ENCODE measurements at regions not wholly inside any gene's neighbourhood (a gene's known extent, or its start where the extent isn't known, plus 50 kb on each side); places are given as distances from the start of the nearest gene placed in this dataset.

DNA sequence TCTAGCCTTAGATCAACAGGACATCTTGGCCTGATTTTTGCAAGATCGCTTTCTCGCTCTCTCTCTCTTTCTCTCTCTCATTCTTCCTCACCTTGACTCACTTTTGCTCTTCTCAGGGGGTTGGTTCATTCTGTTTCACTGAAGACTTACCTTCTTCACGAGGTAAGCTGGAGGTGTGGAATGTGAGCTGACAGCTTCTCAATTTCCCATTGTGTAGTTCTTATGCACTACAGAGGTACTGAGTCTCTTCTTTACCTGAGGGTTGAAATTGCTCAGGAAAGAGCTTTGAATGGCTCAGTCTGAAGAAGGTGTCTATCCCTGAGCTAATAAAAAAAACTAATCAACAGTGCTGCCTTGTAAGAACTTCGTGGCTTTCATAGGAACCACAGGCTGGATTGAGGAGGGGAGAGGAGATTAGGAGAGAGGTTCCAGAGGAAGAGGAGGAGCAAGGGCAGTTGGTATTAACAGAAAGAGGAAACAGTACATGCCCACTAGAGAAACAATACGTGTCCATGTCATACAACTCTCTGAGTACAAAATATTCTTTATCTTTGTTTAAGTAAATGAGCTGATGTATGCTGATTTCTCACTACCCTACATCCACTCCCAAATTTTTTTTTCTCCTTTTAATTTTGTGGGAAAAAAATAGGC is 192.2 kb downstream of the TMEM167A start:
- WGBS (ENCODE audit: extremely low coverage, insufficient coverage, insufficient read length) = no CpG with 5 or more reads among the region's 5 CpGs

DNA sequence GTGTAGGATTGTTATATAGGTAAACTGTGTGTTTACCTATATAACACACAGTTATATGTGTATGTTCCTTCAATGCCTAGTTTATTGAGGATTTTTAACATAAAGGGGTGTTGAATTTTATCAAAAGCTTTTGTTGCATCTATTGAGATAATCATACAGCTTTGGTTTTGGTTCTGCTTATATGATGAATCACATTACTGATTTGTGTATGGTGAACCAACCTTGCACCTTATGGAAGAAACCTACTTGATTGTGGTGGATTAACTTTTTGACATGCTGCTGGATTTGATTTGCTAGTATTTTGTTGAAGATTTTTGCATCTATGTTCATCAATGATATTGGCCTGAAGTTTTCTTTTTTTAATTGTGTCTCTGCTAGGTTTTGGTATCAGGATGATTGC is 194.9 kb downstream of the TMEM167A start:
- H3K79me1 ChIP-seq (ENCODE audit: low read length) = no peaks in the 10 kb centered on the region
- no peak overlapping the region for H4K91ac ChIP-seq (ENCODE audit: low read depth, low read length)
- no peaks in the 10 kb centered on the region for H3K4me1 ChIP-seq (ENCODE audit: control insufficient read depth in 1 of 2, insufficient read depth in 2 of 2, low read length in 2 of 2)
- peaks cover 4% of the 10 kb centered on the region for H3K9me3 ChIP-seq (ENCODE audit: insufficient read depth, low read depth, low read length)
- no peak overlapping the region for H3K23ac ChIP-seq (ENCODE audit: low read length)
- no peaks in the 10 kb centered on the region for H3K27me3 ChIP-seq (ENCODE audit: insufficient read depth, low read length)
- H2AFZ ChIP-seq (ENCODE audit: insufficient read depth, low read length, poor library complexity) = no peak overlapping the region
- no peak overlapping the region for H2BK5ac ChIP-seq (ENCODE audit: low read depth, low read length, poor library complexity)
- no peaks in the 10 kb centered on the region for H3K36me3 ChIP-seq (ENCODE audit: control insufficient read depth in 1 of 2, insufficient read depth in 2 of 2, low read length in 2 of 2)
- no peaks in the 10 kb centered on the region for H3K79me2 ChIP-seq (ENCODE audit: control insufficient read depth, insufficient read depth, low read length, poor library complexity)
- no peak overlapping the region for H2AK5ac ChIP-seq (ENCODE audit: low read length)
- H3K4ac ChIP-seq (ENCODE audit: low read depth, low read length) = no peak overlapping the region
- H3K14ac ChIP-seq (ENCODE audit: low read length) = no peak overlapping the region
- H4K12ac ChIP-seq (ENCODE audit: low read depth, low read length) = no peak overlapping the region
- H4K8ac ChIP-seq (ENCODE audit: low read depth, low read length) = no peak overlapping the region
- no peak overlapping the region for H3K27ac ChIP-seq (ENCODE audit: low read depth, low read length)
- H2BK12ac ChIP-seq (ENCODE audit: low read length) = no peak overlapping the region
- H2BK120ac ChIP-seq (ENCODE audit: insufficient read depth, low read length, poor library complexity) = no peak overlapping the region
- no peak for DNase-seq
- H3K4me2 ChIP-seq (ENCODE audit: low read length) = no peak overlapping the region
- H3K18ac ChIP-seq (ENCODE audit: low read length) = no peak overlapping the region
- H3K9ac ChIP-seq (ENCODE audit: low read length) = no peak overlapping the region
- H3K4me3 ChIP-seq (ENCODE audit: low read depth, low read length) = no peak overlapping the region

More for the DNA sequence above, 192.2 kb downstream of the TMEM167A start:
- Histone ChIP-seq H2AFZ (ENCODE audit: insufficient read depth, low read length, poor library complexity) (no peak overlapping the region), H3K9ac (ENCODE audit: low read length) (no peak overlapping the region), H2BK5ac (ENCODE audit: low read depth, low read length, poor library complexity) (no peak overlapping the region), H3K4ac (ENCODE audit: low read depth, low read length) (no peak overlapping the region), H4K12ac (ENCODE audit: low read depth, low read length) (no peak overlapping the region), H3K79me1 (ENCODE audit: low read length) (no peaks in the 10 kb centered on the region), H3K18ac (ENCODE audit: low read length) (no peak overlapping the region), H3K4me3 (ENCODE audit: low read depth, low read length) (no peak overlapping the region), H3K14ac (ENCODE audit: low read length) (no peak overlapping the region), H3K4me1 (ENCODE audit: control insufficient read depth in 1 of 2, insufficient read depth in 2 of 2, low read length in 2 of 2) (no peaks in the 10 kb centered on the region), H3K27me3 (ENCODE audit: insufficient read depth, low read length) (no peaks in the 10 kb centered on the region), H3K27ac (ENCODE audit: low read depth, low read length) (no peak overlapping the region), H2AK5ac (ENCODE audit: low read length) (no peak overlapping the region), H3K36me3 (ENCODE audit: control insufficient read depth in 1 of 2, insufficient read depth in 2 of 2, low read length in 2 of 2) (no peaks in the 10 kb centered on the region), H3K23ac (ENCODE audit: low read length) (no peak overlapping the region), H3K9me3 (ENCODE audit: insufficient read depth, low read depth, low read length) (peaks cover 4% of the 10 kb centered on the region), H4K91ac (ENCODE audit: low read depth, low read length) (no peak overlapping the region), H2BK120ac (ENCODE audit: insufficient read depth, low read length, poor library complexity) (no peak overlapping the region), H2BK12ac (ENCODE audit: low read length) (no peak overlapping the region), H4K8ac (ENCODE audit: low read depth, low read length) (no peak overlapping the region), H3K4me2 (ENCODE audit: low read length) (no peak overlapping the region), H3K79me2 (ENCODE audit: control insufficient read depth, insufficient read depth, low read length, poor library complexity) (no peaks in the 10 kb centered on the region)
- DNase-seq = no peak

DNA sequence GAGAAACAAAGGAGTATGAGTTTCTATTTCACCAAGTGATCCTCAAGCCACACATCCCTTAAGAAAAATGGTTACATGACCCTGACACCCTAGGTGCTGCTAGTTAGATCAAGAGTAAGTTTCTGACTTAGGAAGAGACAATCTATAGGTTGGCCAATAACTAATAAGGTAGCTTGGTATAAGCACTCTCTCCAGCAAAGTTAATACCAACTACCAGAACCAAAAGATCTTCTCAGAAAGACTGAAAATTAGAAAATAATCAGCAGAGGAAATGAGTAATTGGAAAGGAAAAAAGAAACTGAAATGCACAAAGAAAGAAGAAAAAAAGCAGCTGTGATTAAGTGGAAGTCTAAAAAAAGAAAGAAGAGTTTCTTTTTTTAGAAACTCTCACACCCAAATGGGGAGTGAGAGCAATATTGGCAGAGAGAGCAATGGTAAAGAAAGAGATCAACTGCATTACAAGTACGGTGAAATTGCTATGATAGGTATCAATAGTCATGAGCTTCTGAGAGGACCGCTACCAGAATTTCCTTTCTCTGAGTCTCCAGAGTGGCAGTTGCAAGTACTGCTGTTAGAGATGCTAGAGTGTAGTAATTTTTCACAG is 195.5 kb downstream of the TMEM167A start:
- Histone ChIP-seq H3K9ac (ENCODE audit: low read length) (no peak overlapping the region), H4K91ac (ENCODE audit: low read depth, low read length) (no peak overlapping the region), H4K12ac (ENCODE audit: low read depth, low read length) (no peak overlapping the region), H3K4me2 (ENCODE audit: low read length) (no peak overlapping the region), H3K79me1 (ENCODE audit: low read length) (no peaks in the 10 kb centered on the region), H3K18ac (ENCODE audit: low read length) (no peak overlapping the region), H2BK5ac (ENCODE audit: low read depth, low read length, poor library complexity) (no peak overlapping the region), H3K9me3 (ENCODE audit: insufficient read depth, low read depth, low read length) (peaks cover 4% of the 10 kb centered on the region), H3K79me2 (ENCODE audit: control insufficient read depth, insufficient read depth, low read length, poor library complexity) (no peaks in the 10 kb centered on the region), H3K4me1 (ENCODE audit: control insufficient read depth in 1 of 2, insufficient read depth in 2 of 2, low read length in 2 of 2) (no peaks in the 10 kb centered on the region), H3K36me3 (ENCODE audit: control insufficient read depth in 1 of 2, insufficient read depth in 2 of 2, low read length in 2 of 2) (no peaks in the 10 kb centered on the region), H2AFZ (ENCODE audit: insufficient read depth, low read length, poor library complexity) (no peak overlapping the region), H2BK120ac (ENCODE audit: insufficient read depth, low read length, poor library complexity) (no peak overlapping the region), H3K27me3 (ENCODE audit: insufficient read depth, low read length) (no peaks in the 10 kb centered on the region), H3K14ac (ENCODE audit: low read length) (no peak overlapping the region), H4K8ac (ENCODE audit: low read depth, low read length) (no peak overlapping the region), H3K4ac (ENCODE audit: low read depth, low read length) (no peak overlapping the region), H3K23ac (ENCODE audit: low read length) (no peak overlapping the region), H2AK5ac (ENCODE audit: low read length) (no peak overlapping the region), H3K27ac (ENCODE audit: low read depth, low read length) (no peak overlapping the region), H2BK12ac (ENCODE audit: low read length) (no peak overlapping the region), H3K4me3 (ENCODE audit: low read depth, low read length) (no peak overlapping the region)
- no peak for DNase-seq
- WGBS (ENCODE audit: extremely low coverage, insufficient coverage, insufficient read length) = no CpG with 5 or more reads among the region's 2 CpGs

DNA sequence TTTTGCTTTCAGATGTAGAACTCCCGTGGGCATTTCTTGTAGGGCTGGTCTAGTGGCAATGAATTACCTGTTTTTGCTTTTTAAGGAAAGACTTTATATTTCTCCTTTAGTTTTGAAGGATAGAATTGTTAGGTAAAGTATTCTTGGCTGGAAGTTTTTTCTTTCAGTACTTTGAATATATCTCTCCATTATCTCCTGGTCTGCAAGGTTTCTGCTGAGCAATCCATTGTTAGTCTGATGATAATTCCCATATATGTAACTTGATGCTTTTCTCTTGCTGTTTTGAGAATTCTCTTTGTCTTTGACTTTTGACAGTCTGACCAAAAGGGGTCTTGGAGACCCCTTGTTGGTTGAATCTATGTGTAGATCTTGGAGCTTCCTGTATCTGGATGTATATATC is 198.1 kb downstream of the TMEM167A start:
- Histone ChIP-seq H2BK12ac (ENCODE audit: low read length) (no peak overlapping the region), H2BK5ac (ENCODE audit: low read depth, low read length, poor library complexity) (no peak overlapping the region), H3K9ac (ENCODE audit: low read length) (no peak overlapping the region), H3K27me3 (ENCODE audit: insufficient read depth, low read length) (no peaks in the 10 kb centered on the region), H3K27ac (ENCODE audit: low read depth, low read length) (no peak overlapping the region), H4K91ac (ENCODE audit: low read depth, low read length) (no peak overlapping the region), H2BK120ac (ENCODE audit: insufficient read depth, low read length, poor library complexity) (no peak overlapping the region), H4K8ac (ENCODE audit: low read depth, low read length) (no peak overlapping the region), H3K4me2 (ENCODE audit: low read length) (no peak overlapping the region), H3K18ac (ENCODE audit: low read length) (no peak overlapping the region), H3K79me1 (ENCODE audit: low read length) (no peaks in the 10 kb centered on the region), H4K12ac (ENCODE audit: low read depth, low read length) (no peak overlapping the region), H2AK5ac (ENCODE audit: low read length) (no peak overlapping the region), H3K14ac (ENCODE audit: low read length) (no peak overlapping the region), H3K9me3 (ENCODE audit: insufficient read depth, low read depth, low read length) (peaks cover 4% of the 10 kb centered on the region), H3K23ac (ENCODE audit: low read length) (no peak overlapping the region), H2AFZ (ENCODE audit: insufficient read depth, low read length, poor library complexity) (no peak overlapping the region), H3K4me3 (ENCODE audit: low read depth, low read length) (no peak overlapping the region), H3K36me3 (ENCODE audit: control insufficient read depth in 1 of 2, insufficient read depth in 2 of 2, low read length in 2 of 2) (no peaks in the 10 kb centered on the region), H3K4me1 (ENCODE audit: control insufficient read depth in 1 of 2, insufficient read depth in 2 of 2, low read length in 2 of 2) (no peaks in the 10 kb centered on the region), H3K4ac (ENCODE audit: low read depth, low read length) (no peak overlapping the region), H3K79me2 (ENCODE audit: control insufficient read depth, insufficient read depth, low read length, poor library complexity) (no peaks in the 10 kb centered on the region)
- WGBS (ENCODE audit: extremely low coverage, insufficient coverage, insufficient read length) = no CpG with 5 or more reads among the region's 1 CpG
- DNase-seq = no peak

Measured in trophoblast cell (in vitro differentiated cells and primary cell).